ENCODE measurements at regions not wholly inside any gene's neighbourhood (a gene's known extent, or its start where the extent isn't known, plus 50 kb on each side); places are given as distances from the start of the nearest gene placed in this dataset.

GRCh38 chr6:51266604-51267003 is 447.9 kb downstream of the TFAP2B start (continued):
- TF ChIP-seq TAF1 (CRISPR knock-in tag; IDR thresholded peaks at IDR 0.05), result no peak

GRCh38 chr6:51268666-51269065 is 450.0 kb downstream of the TFAP2B start:
- no peak for ATAC-seq
- Histone ChIP-seq H3K4me1 (ENCODE audit: insufficient read depth, low read length) (no peaks in the 10 kb centered on the region), H4K20me1 (ENCODE audit: insufficient read depth, low read length) (no peaks in the 10 kb centered on the region), H3K79me2 (ENCODE audit: insufficient read depth, low read length) (no peaks in the 10 kb centered on the region), H3K4me3 (replicated peaks in 1 of 3; ENCODE audit: insufficient read depth in 1 of 3, low read depth in 2 of 3, low read length in 3 of 3) (no peak overlapping the region), H3K27me3 (ENCODE audit: control insufficient read depth in 1 of 2, insufficient read depth in 2 of 2, low read length in 2 of 2) (no peaks in the 10 kb centered on the region), H2AFZ (ENCODE audit: low read length) (no peak overlapping the region), H3K4me2 (ENCODE audit: low read depth, low read length) (no peak overlapping the region), H3K9ac (ENCODE audit: insufficient read depth, low read depth, low read length) (no peak overlapping the region), H3K9me3 (ENCODE audit: low read length) (no peaks in the 10 kb centered on the region), H3K27ac (ENCODE audit: extremely low read length, insufficient read depth, low read length) (no peak overlapping the region), H3K36me3 (replicated peaks in 1 of 2; ENCODE audit: control insufficient read depth in 1 of 2, insufficient read depth in 2 of 2, low read length in 2 of 2) (no peaks in the 10 kb centered on the region)
- ChIA-PET POLR2A (no interaction called here), CTCF (ENCODE audit: low intra/inter-chr PET ratio, low total read pairs) (no interaction called here)
- BruUV-seq (replicated peaks), result no TSS peak
- TF ChIP-seq ZNF652 (CRISPR knock-in tag; IDR thresholded peaks at IDR 0.05; ENCODE audit: borderline replicate concordance, low read depth) (no peak), SNAPC2 (CRISPR knock-in tag; IDR thresholded peaks at IDR 0.05) (no peak), ZNF432 (CRISPR knock-in tag; IDR thresholded peaks at IDR 0.05; ENCODE audit: borderline replicate concordance) (no peak), ZNF138 (CRISPR knock-in tag; IDR thresholded peaks at IDR 0.05; ENCODE audit: low read depth) (no peak), ZNF142 (CRISPR knock-in tag; IDR thresholded peaks at IDR 0.05) (no peak), ZNF782 (CRISPR knock-in tag; IDR thresholded peaks at IDR 0.05; ENCODE audit: borderline replicate concordance) (no peak), SP4 (CRISPR knock-in tag; IDR thresholded peaks at IDR 0.05) (no peak), AKAP8 (CRISPR knock-in tag; IDR thresholded peaks at IDR 0.05) (no peak), CBX1 (IDR thresholded peaks at IDR 0.05; ENCODE audit: low read depth) (no peak)
- intact Hi-C loops (cut with micrococcal nuclease; ENCODE audit: unreplicated experiment), result no loop called here
- 0% methylated on average over 4 of the region's 4 CpGs for WGBS (ENCODE audit: low lambda C conversion rate)
- no peak for DNase-seq (ENCODE audit: low spot score)
- in situ Hi-C loops (cut with HindIII; ENCODE audit: extremely low pct_ligation_motif_present, low pct_unique_long_range_greater_than_20kb), result no loop called here
- FAIRE-seq, result no peak
